Tibial nerve (tissue), 3 donors: ENCODE measurements at regions not wholly inside any gene's neighbourhood (a gene's known extent, or its start where the extent isn't known, plus 50 kb on each side); places are given as distances from the start of the nearest gene placed in this dataset.

ENCODE experiments used
- POLR2A ChIP-seq, 2 donors: fragments of 450-650 bp; IDR thresholded peaks; one replicate each; pipeline ENCODE4 v1.6.1; 2017; ENCODE audit warnings: antibody characterized with exemption in 2 of 2, mild to moderate bottlenecking in 2 of 2, moderate library complexity in 2 of 2
- TF ChIP-seq, protein P1 (sequence below), 5 experiments: fragments of 200-600 bp in 3 of 5; fragments of 450-650 bp in 2 of 5; sonication (generic) in 3 of 5; IDR thresholded peaks; one replicate each; pipeline ENCODE4 v1.5.1; 2016 to 2019; ENCODE audit warnings: antibody characterized with exemption in 5 of 5, mild to moderate bottlenecking in 3 of 5, moderate library complexity in 2 of 5

DNA sequence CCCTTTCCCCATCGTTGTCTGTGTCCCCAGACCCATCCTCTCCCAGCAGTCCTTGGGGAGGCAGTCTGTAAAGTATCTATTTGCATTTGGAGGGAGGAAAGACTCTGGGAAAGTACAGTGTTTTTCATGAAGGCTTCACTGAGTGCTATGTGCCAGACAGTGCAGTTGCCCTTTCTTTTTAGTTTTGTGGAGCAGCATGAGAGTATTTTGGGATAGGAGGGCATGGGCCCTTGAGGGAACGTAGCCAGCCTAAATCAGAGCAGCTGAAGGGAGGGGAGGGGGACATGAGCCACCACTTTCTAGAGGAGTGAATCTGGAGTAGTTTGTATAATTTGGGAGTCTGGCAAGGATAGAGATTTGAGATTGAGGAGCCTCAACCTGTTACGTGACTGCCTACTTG is 404.0 kb upstream of the KAZN start:
- no peak for TF ChIP-seq POLR2A (IDR thresholded peaks at IDR 0.05)
- TF ChIP-seq, protein P1, sequence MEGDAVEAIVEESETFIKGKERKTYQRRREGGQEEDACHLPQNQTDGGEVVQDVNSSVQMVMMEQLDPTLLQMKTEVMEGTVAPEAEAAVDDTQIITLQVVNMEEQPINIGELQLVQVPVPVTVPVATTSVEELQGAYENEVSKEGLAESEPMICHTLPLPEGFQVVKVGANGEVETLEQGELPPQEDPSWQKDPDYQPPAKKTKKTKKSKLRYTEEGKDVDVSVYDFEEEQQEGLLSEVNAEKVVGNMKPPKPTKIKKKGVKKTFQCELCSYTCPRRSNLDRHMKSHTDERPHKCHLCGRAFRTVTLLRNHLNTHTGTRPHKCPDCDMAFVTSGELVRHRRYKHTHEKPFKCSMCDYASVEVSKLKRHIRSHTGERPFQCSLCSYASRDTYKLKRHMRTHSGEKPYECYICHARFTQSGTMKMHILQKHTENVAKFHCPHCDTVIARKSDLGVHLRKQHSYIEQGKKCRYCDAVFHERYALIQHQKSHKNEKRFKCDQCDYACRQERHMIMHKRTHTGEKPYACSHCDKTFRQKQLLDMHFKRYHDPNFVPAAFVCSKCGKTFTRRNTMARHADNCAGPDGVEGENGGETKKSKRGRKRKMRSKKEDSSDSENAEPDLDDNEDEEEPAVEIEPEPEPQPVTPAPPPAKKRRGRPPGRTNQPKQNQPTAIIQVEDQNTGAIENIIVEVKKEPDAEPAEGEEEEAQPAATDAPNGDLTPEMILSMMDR (IDR thresholded peaks at IDR 0.05) = no peak
